ENCODE measurements at regions not wholly inside any gene's neighbourhood (a gene's known extent, or its start where the extent isn't known, plus 50 kb on each side); places are given as distances from the start of the nearest gene placed in this dataset.

GRCh38 chr1:209425959-209426358 is 157.6 kb upstream of the CAMK1G start:
- TF ChIP-seq TAF1 (IDR thresholded peaks at IDR 0.05; ENCODE audit: borderline replicate concordance, low read depth, low read length) (no peak), POLR2A (IDR thresholded peaks at IDR 0.05; ENCODE audit: low read depth, low read length) (no peak), POLR2AphosphoS5 (IDR thresholded peaks at IDR 0.05; ENCODE audit: low read depth, low read length) (no peak)
- FAIRE-seq (no peak), DNase-seq (ENCODE audit: insufficient read length) (no peak)

- DNase-seq (ENCODE audit: insufficient read length), result no peak
- TF ChIP-seq POLR2AphosphoS5 (IDR thresholded peaks at IDR 0.05; ENCODE audit: low read depth, low read length) (no peak), POLR2A (IDR thresholded peaks at IDR 0.05; ENCODE audit: low read depth, low read length) (no peak), TAF1 (IDR thresholded peaks at IDR 0.05; ENCODE audit: borderline replicate concordance, low read depth, low read length) (no peak)
- FAIRE-seq, result no peak
These were observed 156.2 kb upstream of the CAMK1G start for GRCh38 chr1:209427277-209427676.

GRCh38 chr1:209427811-209428210 is 155.7 kb upstream of the CAMK1G start:
- TF ChIP-seq POLR2A (IDR thresholded peaks at IDR 0.05; ENCODE audit: low read depth, low read length) (no peak), TAF1 (IDR thresholded peaks at IDR 0.05; ENCODE audit: borderline replicate concordance, low read depth, low read length) (no peak)
- no peak for FAIRE-seq

GRCh38 chr1:209428241-209428921 is 155.1 kb upstream of the CAMK1G start:
- DNase-seq (ENCODE audit: insufficient read length), result no peak
- no peak for FAIRE-seq

More at GRCh38 chr1:209427811-209428210, 155.7 kb upstream of the CAMK1G start:
- no peak for DNase-seq (ENCODE audit: insufficient read length)

GRCh38 chr1:209429611-209430010 is 153.9 kb upstream of the CAMK1G start:
- TF ChIP-seq TAF1 (IDR thresholded peaks at IDR 0.05; ENCODE audit: borderline replicate concordance, low read depth, low read length) (no peak), POLR2A (IDR thresholded peaks at IDR 0.05; ENCODE audit: low read depth, low read length) (no peak), POLR2AphosphoS5 (IDR thresholded peaks at IDR 0.05; ENCODE audit: low read depth, low read length) (no peak)
- FAIRE-seq (no peak), DNase-seq (ENCODE audit: insufficient read length) (no peak)

More at GRCh38 chr1:209428241-209428921, 155.1 kb upstream of the CAMK1G start:
- TF ChIP-seq POLR2AphosphoS5 (IDR thresholded peaks at IDR 0.05; ENCODE audit: low read depth, low read length), result no peak
- no peak for TF ChIP-seq POLR2A (IDR thresholded peaks at IDR 0.05; ENCODE audit: low read depth, low read length)
- TF ChIP-seq TAF1 (IDR thresholded peaks at IDR 0.05; ENCODE audit: borderline replicate concordance, low read depth, low read length), result no peak

GRCh38 chr1:209430107-209430506 is 153.4 kb upstream of the CAMK1G start:
- DNase-seq (ENCODE audit: insufficient read length) (no peak), FAIRE-seq (no peak)
- TF ChIP-seq POLR2A (IDR thresholded peaks at IDR 0.05; ENCODE audit: low read depth, low read length) (no peak), TAF1 (IDR thresholded peaks at IDR 0.05; ENCODE audit: borderline replicate concordance, low read depth, low read length) (no peak), POLR2AphosphoS5 (IDR thresholded peaks at IDR 0.05; ENCODE audit: low read depth, low read length) (no peak)

GRCh38 chr1:209430821-209431259 is 152.7 kb upstream of the CAMK1G start:
- FAIRE-seq (no peak), DNase-seq (ENCODE audit: insufficient read length) (no peak)
- TF ChIP-seq TAF1 (IDR thresholded peaks at IDR 0.05; ENCODE audit: borderline replicate concordance, low read depth, low read length) (no peak), POLR2AphosphoS5 (IDR thresholded peaks at IDR 0.05; ENCODE audit: low read depth, low read length) (no peak), POLR2A (IDR thresholded peaks at IDR 0.05; ENCODE audit: low read depth, low read length) (no peak)

GRCh38 chr1:209431402-209431801 is 152.1 kb upstream of the CAMK1G start:
- FAIRE-seq, result no peak
- no peak for DNase-seq (ENCODE audit: insufficient read length)
- TF ChIP-seq TAF1 (IDR thresholded peaks at IDR 0.05; ENCODE audit: borderline replicate concordance, low read depth, low read length), result no peak
- no peak for TF ChIP-seq POLR2AphosphoS5 (IDR thresholded peaks at IDR 0.05; ENCODE audit: low read depth, low read length)
- TF ChIP-seq POLR2A (IDR thresholded peaks at IDR 0.05; ENCODE audit: low read depth, low read length), result no peak

GRCh38 chr1:209431813-209432442 is 151.6 kb upstream of the CAMK1G start:
- TF ChIP-seq TAF1 (IDR thresholded peaks at IDR 0.05; ENCODE audit: borderline replicate concordance, low read depth, low read length) (no peak), POLR2AphosphoS5 (IDR thresholded peaks at IDR 0.05; ENCODE audit: low read depth, low read length) (no peak), POLR2A (IDR thresholded peaks at IDR 0.05; ENCODE audit: low read depth, low read length) (no peak)
- no peak for DNase-seq (ENCODE audit: insufficient read length)
- FAIRE-seq, result no peak

GRCh38 chr1:209432443-209432825 is 151.1 kb upstream of the CAMK1G start:
- FAIRE-seq (no peak), DNase-seq (ENCODE audit: insufficient read length) (no peak)
- TF ChIP-seq POLR2A (IDR thresholded peaks at IDR 0.05; ENCODE audit: low read depth, low read length) (no peak), TAF1 (IDR thresholded peaks at IDR 0.05; ENCODE audit: borderline replicate concordance, low read depth, low read length) (no peak), POLR2AphosphoS5 (IDR thresholded peaks at IDR 0.05; ENCODE audit: low read depth, low read length) (no peak)

GRCh38 chr1:209433649-209434031 is 149.9 kb upstream of the CAMK1G start:
- TF ChIP-seq TAF1 (IDR thresholded peaks at IDR 0.05; ENCODE audit: borderline replicate concordance, low read depth, low read length) (no peak), POLR2A (IDR thresholded peaks at IDR 0.05; ENCODE audit: low read depth, low read length) (no peak), POLR2AphosphoS5 (IDR thresholded peaks at IDR 0.05; ENCODE audit: low read depth, low read length) (no peak)
- DNase-seq (ENCODE audit: insufficient read length) (no peak), FAIRE-seq (no peak)

GRCh38 chr1:209434066-209434465 is 149.4 kb upstream of the CAMK1G start:
- FAIRE-seq, result no peak
- DNase-seq (ENCODE audit: insufficient read length), result no peak
- TF ChIP-seq POLR2A (IDR thresholded peaks at IDR 0.05; ENCODE audit: low read depth, low read length) (no peak), POLR2AphosphoS5 (IDR thresholded peaks at IDR 0.05; ENCODE audit: low read depth, low read length) (no peak), TAF1 (IDR thresholded peaks at IDR 0.05; ENCODE audit: borderline replicate concordance, low read depth, low read length) (no peak)

Measured in GM12892 (cell line).